ENCODE measurements at regions not wholly inside any gene's neighbourhood (a gene's known extent, or its start where the extent isn't known, plus 50 kb on each side); places are given as distances from the start of the nearest gene placed in this dataset.

DNA sequence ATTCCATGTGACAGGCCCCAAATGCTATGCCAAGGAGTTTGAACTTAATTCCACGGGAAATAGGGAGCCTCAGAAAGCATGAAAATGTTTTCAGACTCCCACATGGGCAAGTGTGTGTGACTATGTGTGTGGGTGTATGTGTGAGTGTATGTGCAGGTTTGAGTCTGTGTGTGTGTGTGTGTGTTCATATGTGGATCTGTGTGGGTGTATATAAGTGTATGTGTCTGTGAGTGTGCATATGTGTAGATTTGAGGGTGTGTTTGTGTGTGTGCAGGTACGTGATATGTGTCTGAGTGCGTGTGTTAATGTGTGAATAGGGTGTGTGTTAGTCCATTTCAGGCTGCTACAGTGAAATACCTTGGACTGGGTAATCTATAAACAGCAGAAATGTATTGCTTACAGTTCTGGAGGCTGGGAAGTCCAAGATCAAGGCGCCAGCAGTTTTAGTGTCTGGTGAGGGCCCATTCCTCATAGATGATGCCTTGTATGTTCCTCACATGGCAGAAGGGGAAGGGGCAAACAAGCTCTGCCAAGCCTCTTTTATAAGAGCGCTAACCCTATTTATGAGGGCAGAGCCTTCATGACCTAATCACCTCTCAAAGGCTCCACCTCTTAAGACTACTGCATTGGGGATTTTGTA is 181.1 kb upstream of the TAB2 start:
- no peaks in the 10 kb centered on the region for H3F3A ChIP-seq (replicated peaks; ENCODE audit: low read depth)
- Mint-ChIP-seq H3K27me3 (ENCODE audit: insufficient read depth, low read depth, poor library complexity) (no peaks in the 10 kb centered on the region), H3K27ac (no peak overlapping the region), H3K4me1 (no peaks in the 10 kb centered on the region), H3K9me3 (no peaks in the 10 kb centered on the region), H3K36me3 (ENCODE audit: low read depth) (no peaks in the 10 kb centered on the region), H3K4me3 (no peak overlapping the region)
- H3K36me3 ChIP-seq (ENCODE audit: insufficient read depth), result no peaks in the 10 kb centered on the region
- H3K4me2 ChIP-seq, result no peak overlapping the region
- DNase-seq (ENCODE audit: low spot score) (no peak), ATAC-seq (no peak)
- H3K4me3 ChIP-seq, result no peak overlapping the region
- H3K4me1 ChIP-seq (ENCODE audit: insufficient read depth), result no peaks in the 10 kb centered on the region
- H2AFZ ChIP-seq, result no peak overlapping the region
- H3K79me2 ChIP-seq (replicated peaks; ENCODE audit: insufficient read depth), result no peaks in the 10 kb centered on the region
- no peaks in the 10 kb centered on the region for H3K27me3 ChIP-seq (ENCODE audit: insufficient read depth)
- H4K20me1 ChIP-seq (replicated peaks; ENCODE audit: insufficient read depth), result no peaks in the 10 kb centered on the region
- H3K9me2 ChIP-seq (ENCODE audit: insufficient read depth), result 0 out of 2 replicates have a peak, but pooled peaks cover 6% of the 10 kb centered on the region
- no peak for TF ChIP-seq POLR2AphosphoS5 (IDR thresholded peaks at IDR 0.05; ENCODE audit: low read depth)
- no peak for TF ChIP-seq STAT1 (IDR thresholded peaks at IDR 0.05; ENCODE audit: unreplicated experiment)
- TF ChIP-seq ETS1 (IDR thresholded peaks at IDR 0.05), result no peak
- no peak for TF ChIP-seq ZNF331 (CRISPR knock-in tag; IDR thresholded peaks at IDR 0.05; ENCODE audit: low read depth)
- TF ChIP-seq CREB1 (CRISPR knock-in tag; IDR thresholded peaks at IDR 0.05; ENCODE audit: low read depth), result no peak
- TF ChIP-seq JUNB (IDR thresholded peaks at IDR 0.05; ENCODE audit: unreplicated experiment), result no peak
- no peak for TF ChIP-seq EZH2phosphoT487 (IDR thresholded peaks at IDR 0.05; ENCODE audit: unreplicated experiment)
- TF ChIP-seq, protein P1, sequence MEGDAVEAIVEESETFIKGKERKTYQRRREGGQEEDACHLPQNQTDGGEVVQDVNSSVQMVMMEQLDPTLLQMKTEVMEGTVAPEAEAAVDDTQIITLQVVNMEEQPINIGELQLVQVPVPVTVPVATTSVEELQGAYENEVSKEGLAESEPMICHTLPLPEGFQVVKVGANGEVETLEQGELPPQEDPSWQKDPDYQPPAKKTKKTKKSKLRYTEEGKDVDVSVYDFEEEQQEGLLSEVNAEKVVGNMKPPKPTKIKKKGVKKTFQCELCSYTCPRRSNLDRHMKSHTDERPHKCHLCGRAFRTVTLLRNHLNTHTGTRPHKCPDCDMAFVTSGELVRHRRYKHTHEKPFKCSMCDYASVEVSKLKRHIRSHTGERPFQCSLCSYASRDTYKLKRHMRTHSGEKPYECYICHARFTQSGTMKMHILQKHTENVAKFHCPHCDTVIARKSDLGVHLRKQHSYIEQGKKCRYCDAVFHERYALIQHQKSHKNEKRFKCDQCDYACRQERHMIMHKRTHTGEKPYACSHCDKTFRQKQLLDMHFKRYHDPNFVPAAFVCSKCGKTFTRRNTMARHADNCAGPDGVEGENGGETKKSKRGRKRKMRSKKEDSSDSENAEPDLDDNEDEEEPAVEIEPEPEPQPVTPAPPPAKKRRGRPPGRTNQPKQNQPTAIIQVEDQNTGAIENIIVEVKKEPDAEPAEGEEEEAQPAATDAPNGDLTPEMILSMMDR (conservative IDR thresholded peaks at IDR 0.05; ENCODE audit: low read depth in 2 of 2), result no peak
- no peak for TF ChIP-seq NANOG (IDR thresholded peaks at IDR 0.05; ENCODE audit: borderline replicate concordance)
- TF ChIP-seq, protein P2, sequence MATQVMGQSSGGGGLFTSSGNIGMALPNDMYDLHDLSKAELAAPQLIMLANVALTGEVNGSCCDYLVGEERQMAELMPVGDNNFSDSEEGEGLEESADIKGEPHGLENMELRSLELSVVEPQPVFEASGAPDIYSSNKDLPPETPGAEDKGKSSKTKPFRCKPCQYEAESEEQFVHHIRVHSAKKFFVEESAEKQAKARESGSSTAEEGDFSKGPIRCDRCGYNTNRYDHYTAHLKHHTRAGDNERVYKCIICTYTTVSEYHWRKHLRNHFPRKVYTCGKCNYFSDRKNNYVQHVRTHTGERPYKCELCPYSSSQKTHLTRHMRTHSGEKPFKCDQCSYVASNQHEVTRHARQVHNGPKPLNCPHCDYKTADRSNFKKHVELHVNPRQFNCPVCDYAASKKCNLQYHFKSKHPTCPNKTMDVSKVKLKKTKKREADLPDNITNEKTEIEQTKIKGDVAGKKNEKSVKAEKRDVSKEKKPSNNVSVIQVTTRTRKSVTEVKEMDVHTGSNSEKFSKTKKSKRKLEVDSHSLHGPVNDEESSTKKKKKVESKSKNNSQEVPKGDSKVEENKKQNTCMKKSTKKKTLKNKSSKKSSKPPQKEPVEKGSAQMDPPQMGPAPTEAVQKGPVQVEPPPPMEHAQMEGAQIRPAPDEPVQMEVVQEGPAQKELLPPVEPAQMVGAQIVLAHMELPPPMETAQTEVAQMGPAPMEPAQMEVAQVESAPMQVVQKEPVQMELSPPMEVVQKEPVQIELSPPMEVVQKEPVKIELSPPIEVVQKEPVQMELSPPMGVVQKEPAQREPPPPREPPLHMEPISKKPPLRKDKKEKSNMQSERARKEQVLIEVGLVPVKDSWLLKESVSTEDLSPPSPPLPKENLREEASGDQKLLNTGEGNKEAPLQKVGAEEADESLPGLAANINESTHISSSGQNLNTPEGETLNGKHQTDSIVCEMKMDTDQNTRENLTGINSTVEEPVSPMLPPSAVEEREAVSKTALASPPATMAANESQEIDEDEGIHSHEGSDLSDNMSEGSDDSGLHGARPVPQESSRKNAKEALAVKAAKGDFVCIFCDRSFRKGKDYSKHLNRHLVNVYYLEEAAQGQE (IDR thresholded peaks at IDR 0.05; ENCODE audit: unreplicated experiment), result no peak
- TF ChIP-seq ZNF114 (CRISPR knock-in tag; IDR thresholded peaks at IDR 0.05), result no peak
- TF ChIP-seq, protein P3, sequence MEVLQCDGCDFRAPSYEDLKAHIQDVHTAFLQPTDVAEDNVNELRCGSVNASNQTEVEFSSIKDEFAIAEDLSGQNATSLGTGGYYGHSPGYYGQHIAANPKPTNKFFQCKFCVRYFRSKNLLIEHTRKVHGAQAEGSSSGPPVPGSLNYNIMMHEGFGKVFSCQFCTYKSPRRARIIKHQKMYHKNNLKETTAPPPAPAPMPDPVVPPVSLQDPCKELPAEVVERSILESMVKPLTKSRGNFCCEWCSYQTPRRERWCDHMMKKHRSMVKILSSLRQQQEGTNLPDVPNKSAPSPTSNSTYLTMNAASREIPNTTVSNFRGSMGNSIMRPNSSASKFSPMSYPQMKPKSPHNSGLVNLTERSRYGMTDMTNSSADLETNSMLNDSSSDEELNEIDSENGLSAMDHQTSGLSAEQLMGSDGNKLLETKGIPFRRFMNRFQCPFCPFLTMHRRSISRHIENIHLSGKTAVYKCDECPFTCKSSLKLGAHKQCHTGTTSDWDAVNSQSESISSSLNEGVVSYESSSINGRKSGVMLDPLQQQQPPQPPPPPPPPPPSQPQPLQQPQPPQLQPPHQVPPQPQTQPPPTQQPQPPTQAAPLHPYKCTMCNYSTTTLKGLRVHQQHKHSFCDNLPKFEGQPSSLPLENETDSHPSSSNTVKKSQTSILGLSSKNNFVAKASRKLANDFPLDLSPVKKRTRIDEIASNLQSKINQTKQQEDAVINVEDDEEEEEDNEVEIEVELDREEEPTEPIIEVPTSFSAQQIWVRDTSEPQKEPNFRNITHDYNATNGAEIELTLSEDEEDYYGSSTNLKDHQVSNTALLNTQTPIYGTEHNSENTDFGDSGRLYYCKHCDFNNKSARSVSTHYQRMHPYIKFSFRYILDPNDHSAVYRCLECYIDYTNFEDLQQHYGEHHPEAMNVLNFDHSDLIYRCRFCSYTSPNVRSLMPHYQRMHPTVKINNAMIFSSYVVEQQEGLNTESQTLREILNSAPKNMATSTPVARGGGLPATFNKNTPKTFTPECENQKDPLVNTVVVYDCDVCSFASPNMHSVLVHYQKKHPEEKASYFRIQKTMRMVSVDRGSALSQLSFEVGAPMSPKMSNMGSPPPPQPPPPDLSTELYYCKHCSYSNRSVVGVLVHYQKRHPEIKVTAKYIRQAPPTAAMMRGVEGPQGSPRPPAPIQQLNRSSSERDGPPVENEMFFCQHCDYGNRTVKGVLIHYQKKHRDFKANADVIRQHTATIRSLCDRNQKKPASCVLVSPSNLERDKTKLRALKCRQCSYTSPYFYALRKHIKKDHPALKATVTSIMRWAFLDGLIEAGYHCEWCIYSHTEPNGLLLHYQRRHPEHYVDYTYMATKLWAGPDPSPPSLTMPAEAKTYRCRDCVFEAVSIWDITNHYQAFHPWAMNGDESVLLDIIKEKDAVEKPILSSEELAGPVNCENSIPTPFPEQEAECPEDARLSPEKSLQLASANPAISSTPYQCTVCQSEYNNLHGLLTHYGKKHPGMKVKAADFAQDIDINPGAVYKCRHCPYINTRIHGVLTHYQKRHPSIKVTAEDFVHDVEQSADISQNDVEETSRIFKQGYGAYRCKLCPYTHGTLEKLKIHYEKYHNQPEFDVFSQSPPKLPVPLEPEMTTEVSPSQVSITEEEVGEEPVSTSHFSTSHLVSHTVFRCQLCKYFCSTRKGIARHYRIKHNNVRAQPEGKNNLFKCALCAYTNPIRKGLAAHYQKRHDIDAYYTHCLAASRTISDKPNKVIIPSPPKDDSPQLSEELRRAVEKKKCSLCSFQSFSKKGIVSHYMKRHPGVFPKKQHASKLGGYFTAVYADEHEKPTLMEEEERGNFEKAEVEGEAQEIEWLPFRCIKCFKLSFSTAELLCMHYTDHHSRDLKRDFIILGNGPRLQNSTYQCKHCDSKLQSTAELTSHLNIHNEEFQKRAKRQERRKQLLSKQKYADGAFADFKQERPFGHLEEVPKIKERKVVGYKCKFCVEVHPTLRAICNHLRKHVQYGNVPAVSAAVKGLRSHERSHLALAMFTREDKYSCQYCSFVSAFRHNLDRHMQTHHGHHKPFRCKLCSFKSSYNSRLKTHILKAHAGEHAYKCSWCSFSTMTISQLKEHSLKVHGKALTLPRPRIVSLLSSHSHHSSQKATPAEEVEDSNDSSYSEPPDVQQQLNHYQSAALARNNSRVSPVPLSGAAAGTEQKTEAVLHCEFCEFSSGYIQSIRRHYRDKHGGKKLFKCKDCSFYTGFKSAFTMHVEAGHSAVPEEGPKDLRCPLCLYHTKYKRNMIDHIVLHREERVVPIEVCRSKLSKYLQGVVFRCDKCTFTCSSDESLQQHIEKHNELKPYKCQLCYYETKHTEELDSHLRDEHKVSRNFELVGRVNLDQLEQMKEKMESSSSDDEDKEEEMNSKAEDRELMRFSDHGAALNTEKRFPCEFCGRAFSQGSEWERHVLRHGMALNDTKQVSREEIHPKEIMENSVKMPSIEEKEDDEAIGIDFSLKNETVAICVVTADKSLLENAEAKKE (CRISPR knock-in tag; IDR thresholded peaks at IDR 0.05), result no peak
- no peak for TF ChIP-seq EZH2 (IDR thresholded peaks at IDR 0.05; ENCODE audit: low read depth, unreplicated experiment)
- no peak overlapping the region for H3K27ac ChIP-seq (ENCODE audit: low read depth)
